Heart left ventricle (tissue), 16 donors: ENCODE measurements at regions not wholly inside any gene's neighbourhood (a gene's known extent, or its start where the extent isn't known, plus 50 kb on each side); places are given as distances from the start of the nearest gene placed in this dataset.

Experiments
- ATAC-seq, 4 donors: fragments of 200-7000 bp; cut with Tn5 transposase; one replicate each; pipeline ENCODE4 v1.9.1; 2020 to 2022; ENCODE audit warnings: moderate library complexity in 4 of 4, mild to moderate bottlenecking in 3 of 4, moderate number of reproducible peaks in 1 of 4
- DNase-seq, 5 donors: peaks; one replicate each; pipeline ENCODE4 v3.0.0-alpha.2; 2020
- H3K27ac ChIP-seq, 12 donors: fragments of 200-600 bp; sonication (generic) in 4 of 12; one replicate each; pipeline versions ENCODE4 v1.5.0 to v1.8.0; 2016 to 2022; ENCODE audit warnings: mild to moderate bottlenecking in 2 of 12
- H3K27me3 ChIP-seq, 9 donors: fragments of 200-600 bp; sonication (generic) in 2 of 9; one replicate each; pipeline versions ENCODE4 v1.5.1 to v1.8.0; 2016 to 2022; ENCODE audit warnings: mild to moderate bottlenecking in 3 of 9
- H3K36me3 ChIP-seq, 9 donors: fragments of 200-600 bp; sonication (generic) in 2 of 9; one replicate each; pipeline versions ENCODE4 v1.5.0 to v1.8.0; 2018 to 2022; ENCODE audit warnings: mild to moderate bottlenecking in 2 of 9
- H3K4me1 ChIP-seq, 12 donors: fragments of 200-600 bp; sonication (generic) in 4 of 12; one replicate each; pipeline versions ENCODE4 v1.5.0 to v1.8.0; 2016 to 2022; ENCODE audit warnings: mild to moderate bottlenecking in 3 of 12
- H3K4me3 ChIP-seq, 12 donors: fragments of 200-600 bp; sonication (generic) in 4 of 12; one replicate each; pipeline versions ENCODE4 v1.5.0 to v1.8.0; 2017 to 2022; ENCODE audit warnings: mild to moderate bottlenecking in 9 of 12, moderate library complexity in 4 of 12
- H3K9me3 ChIP-seq, 12 donors: fragments of 200-600 bp; sonication (generic) in 4 of 12; one replicate each; pipeline versions ENCODE4 v1.5.0 to v1.8.0; 2016 to 2022; ENCODE audit warnings: mild to moderate bottlenecking in 1 of 12
- CTCF ChIP-seq, 12 donors: fragments of 200-600 bp; sonication (generic) in 4 of 12; IDR thresholded peaks; one replicate each; pipeline versions ENCODE4 v1.5.0 to v1.8.0; 2018 to 2022; ENCODE audit warnings: antibody characterized with exemption in 12 of 12, mild to moderate bottlenecking in 5 of 12
- POLR2A ChIP-seq, 2 donors: fragments of 450-650 bp; IDR thresholded peaks; one replicate each; pipeline ENCODE4 v1.6.1; 2017; ENCODE audit warnings: antibody characterized with exemption in 2 of 2, mild to moderate bottlenecking in 2 of 2, moderate library complexity in 2 of 2
- WGBS, 4 donors: extraction: QIAGEN DNeasy Blood & Tissue Kit in 2 of 4; methylation state at CpG; one replicate each; pipeline versions ENCODE4 v1.1.5 to v1.1.7; 2013 to 2018; 5-methylcytosine and 5-hydroxymethylcytosine counted together
- intact Hi-C, 10 donors: fragments of 100-400 bp; cut with DNase I; formaldehyde crosslinking; loops; one replicate each; pipeline versions ENCODE4 v1.11.1 to v1.14.2; 2022
- donor health status: ischemic (EF 13 %, LVEDD 7.1; RV severe dilation, severe dysfunction).
- donor health status: healthy with polysubstance abuse.
- donor health status: DM: no; HTN: yes; CAD: no.
- donor health status: DM: no; HTN: no; CAD: no.
- donor health status: ischemic (EF 25% LVEDD 6.9; RV normal size, moderate dysfunction).
- donor health status: ischemic (EF 25% LVEDD 5.7; RV mildly dilated, moderate dysfunction).
- donor health status: healthy.
- donor health status: DM: yes; HTN: yes; CAD: no.
- donor health status: ischemic (EF 35%, LVEDD 5.7; RV mildly dilated, moderate dysfunction).
- donor health status: nonischemic (EF 11% LVEDD 7.7; RV severe dilation, severe dysfunction).
- donor health status: DM: yes; HTN: yes; CAD: no.
- donor health status: PGD.
- donor health status: ischemic (EF 29% LVEDD 5.4; RV normal size, mild dysfunction).
- donor health status: nonischemic (EF 23%, LVEDD 6.1; RV moderate dilation, normal function).

GRCh38 chr12:24025153-24025798 lies 75.8 kb upstream of the SOX5 start:
- intact Hi-C loops, result no loop called here
- peaks cover 0 to 11% (median 0%) of the 10 kb centered on the region in 12 donors for H3K9me3 ChIP-seq
- H3K4me3 ChIP-seq, result no peak overlapping the region
- 74 to 84% (median 82%) methylated on average over 3 of the region's 3 CpGs for WGBS, 4 donors
- TF ChIP-seq POLR2A (IDR thresholded peaks at IDR 0.05) (no peak), CTCF (IDR thresholded peaks at IDR 0.05) (peak in 5 of 12 donors; percentile 6 to 31 (median 20))
- peaks cover 0 to 4% (median 0%) of the 10 kb centered on the region in 12 donors for H3K4me1 ChIP-seq
- H3K36me3 ChIP-seq, result no peaks in the 10 kb centered on the region
- DNase-seq (no peak), ATAC-seq (no peak)
- no peaks in the 10 kb centered on the region for H3K27me3 ChIP-seq
- no peak overlapping the region for H3K27ac ChIP-seq

- DNase-seq (no peak), ATAC-seq (no peak)
- Histone ChIP-seq H3K4me1 (peaks cover 0 to 5% (median 0%) of the 10 kb centered on the region in 12 donors), H3K9me3 (peaks cover 0 to 9% (median 0%) of the 10 kb centered on the region in 12 donors), H3K27ac (no peak overlapping the region), H3K27me3 (no peaks in the 10 kb centered on the region), H3K36me3 (no peaks in the 10 kb centered on the region), H3K4me3 (no peak overlapping the region)
- intact Hi-C loops, result no loop called here
- TF ChIP-seq POLR2A (IDR thresholded peaks at IDR 0.05) (no peak), CTCF (IDR thresholded peaks at IDR 0.05) (no peak)
Measured at GRCh38 chr12:24023081-24023480, 73.6 kb upstream of the SOX5 start.

GRCh38 chr12:24021164-24021502 lies 71.7 kb upstream of the SOX5 start:
- ATAC-seq (no peak), DNase-seq (no peak)
- intact Hi-C loops, result no loop called here
- no peaks in the 10 kb centered on the region for H3K27me3 ChIP-seq
- TF ChIP-seq CTCF (IDR thresholded peaks at IDR 0.05) (no peak), POLR2A (IDR thresholded peaks at IDR 0.05) (no peak)
- peaks cover 0 to 9% (median 0%) of the 10 kb centered on the region in 12 donors for H3K9me3 ChIP-seq
- no peaks in the 10 kb centered on the region for H3K36me3 ChIP-seq
- no peak overlapping the region for H3K4me3 ChIP-seq
- 85 to 88% (median 87%) methylated on average over 4 of the region's 4 CpGs for WGBS, 4 donors
- H3K4me1 ChIP-seq, result peaks cover 0 to 5% (median 0%) of the 10 kb centered on the region in 12 donors
- H3K27ac ChIP-seq, result no peak overlapping the region

- no peak for TF ChIP-seq CTCF (IDR thresholded peaks at IDR 0.05)
- no peak for TF ChIP-seq POLR2A (IDR thresholded peaks at IDR 0.05)
- 61 to 70% (median 65%) methylated on average over 11 of the region's 11 CpGs for WGBS, 4 donors
- intact Hi-C loops, result no loop called here
Measured at GRCh38 chr12:24020397-24021163, 71.1 kb upstream of the SOX5 start.

More at GRCh38 chr12:24020397-24021163, 71.1 kb upstream of the SOX5 start:
- DNase-seq (no peak), ATAC-seq (no peak)
- no peak overlapping the region for H3K27ac ChIP-seq
- peaks cover 0 to 4% (median 0%) of the 10 kb centered on the region in 12 donors for H3K9me3 ChIP-seq
- no peaks in the 10 kb centered on the region for H3K27me3 ChIP-seq
- H3K36me3 ChIP-seq, result no peaks in the 10 kb centered on the region
- H3K4me1 ChIP-seq, result peaks cover 0 to 5% (median 0%) of the 10 kb centered on the region in 12 donors
- H3K4me3 ChIP-seq, result no peak overlapping the region
